ENCODE measurements at regions not wholly inside any gene's neighbourhood (a gene's known extent, or its start where the extent isn't known, plus 50 kb on each side); places are given as distances from the start of the nearest gene placed in this dataset.

DNA sequence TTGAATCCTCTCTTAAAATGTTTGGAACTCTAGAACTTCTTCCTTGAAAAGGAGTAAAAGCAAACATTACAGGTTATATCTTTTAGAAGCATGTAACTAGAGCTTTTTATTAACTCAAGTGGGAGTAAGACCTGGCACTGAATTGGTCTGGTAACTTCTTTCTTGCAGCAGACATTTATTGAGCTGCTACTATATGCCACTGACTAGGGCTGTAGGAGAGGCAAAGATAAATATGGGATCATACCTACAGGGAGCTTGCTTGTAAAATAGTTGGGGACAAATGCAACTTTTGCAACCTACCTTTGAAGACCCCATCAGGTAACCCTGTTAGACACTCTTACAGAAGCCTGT, 231.9 kb upstream of the TUT7 start:
- FAIRE-seq (no peak), DNase-seq (ENCODE audit: low spot score) (no peak), ATAC-seq (no peak)
- ChIA-PET CTCF (ENCODE audit: low intra/inter-chr PET ratio, low total read pairs) (no interaction called here), POLR2A (no interaction called here)
- Histone ChIP-seq H3K27me3 (ENCODE audit: control insufficient read depth in 1 of 2, insufficient read depth in 2 of 2, low read length in 2 of 2) (peaks cover 0 to 18% of the 10 kb centered on the region in 2 experiments; a peak in 2 of 5 replicates), H3K4me3 (replicated peaks in 1 of 3; ENCODE audit: insufficient read depth in 1 of 3, low read depth in 2 of 3, low read length in 3 of 3) (no peak overlapping the region), H3K79me2 (ENCODE audit: insufficient read depth, low read length) (no peaks in the 10 kb centered on the region), H3K4me1 (ENCODE audit: insufficient read depth, low read length) (no peaks in the 10 kb centered on the region), H3K36me3 (replicated peaks in 1 of 2; ENCODE audit: control insufficient read depth in 1 of 2, insufficient read depth in 2 of 2, low read length in 2 of 2) (no peaks in the 10 kb centered on the region), H3K4me2 (ENCODE audit: low read depth, low read length) (no peak overlapping the region), H3K27ac (ENCODE audit: extremely low read length, insufficient read depth, low read length) (no peak overlapping the region), H4K20me1 (ENCODE audit: insufficient read depth, low read length) (no peaks in the 10 kb centered on the region), H2AFZ (ENCODE audit: low read length) (no peak overlapping the region), H3K9me3 (ENCODE audit: low read length) (no peaks in the 10 kb centered on the region), H3K9ac (ENCODE audit: insufficient read depth, low read depth, low read length) (no peak overlapping the region)
- in situ Hi-C loops (cut with HindIII; ENCODE audit: extremely low pct_ligation_motif_present, low pct_unique_long_range_greater_than_20kb) (no loop called here), intact Hi-C loops (cut with micrococcal nuclease; ENCODE audit: unreplicated experiment) (no loop called here)
- no TSS peak for BruUV-seq (replicated peaks)
- TF ChIP-seq, protein P1, sequence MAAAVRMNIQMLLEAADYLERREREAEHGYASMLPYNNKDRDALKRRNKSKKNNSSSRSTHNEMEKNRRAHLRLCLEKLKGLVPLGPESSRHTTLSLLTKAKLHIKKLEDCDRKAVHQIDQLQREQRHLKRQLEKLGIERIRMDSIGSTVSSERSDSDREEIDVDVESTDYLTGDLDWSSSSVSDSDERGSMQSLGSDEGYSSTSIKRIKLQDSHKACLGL (CRISPR knock-in tag; IDR thresholded peaks at IDR 0.05): no peak
- TF ChIP-seq, protein P2, sequence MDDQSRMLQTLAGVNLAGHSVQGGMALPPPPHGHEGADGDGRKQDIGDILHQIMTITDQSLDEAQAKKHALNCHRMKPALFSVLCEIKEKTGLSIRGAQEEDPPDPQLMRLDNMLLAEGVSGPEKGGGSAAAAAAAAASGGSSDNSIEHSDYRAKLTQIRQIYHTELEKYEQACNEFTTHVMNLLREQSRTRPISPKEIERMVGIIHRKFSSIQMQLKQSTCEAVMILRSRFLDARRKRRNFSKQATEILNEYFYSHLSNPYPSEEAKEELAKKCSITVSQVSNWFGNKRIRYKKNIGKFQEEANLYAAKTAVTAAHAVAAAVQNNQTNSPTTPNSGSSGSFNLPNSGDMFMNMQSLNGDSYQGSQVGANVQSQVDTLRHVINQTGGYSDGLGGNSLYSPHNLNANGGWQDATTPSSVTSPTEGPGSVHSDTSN (CRISPR knock-in tag; IDR thresholded peaks at IDR 0.05; ENCODE audit: borderline replicate concordance): no peak
- TF ChIP-seq ZNF367 (CRISPR knock-in tag; IDR thresholded peaks at IDR 0.05; ENCODE audit: borderline replicate concordance) (no peak), MED13 (CRISPR knock-in tag; IDR thresholded peaks at IDR 0.05) (no peak), ZFP36L1 (CRISPR knock-in tag; IDR thresholded peaks at IDR 0.05) (no peak), ZNF124 (CRISPR knock-in tag; IDR thresholded peaks at IDR 0.05) (no peak), KAT2B (IDR thresholded peaks at IDR 0.05; ENCODE audit: borderline replicate concordance, low read depth, low read length) (no peak), ELF4 (CRISPR knock-in tag; IDR thresholded peaks at IDR 0.05; ENCODE audit: borderline replicate concordance) (no peak)
- TF ChIP-seq, protein P3, sequence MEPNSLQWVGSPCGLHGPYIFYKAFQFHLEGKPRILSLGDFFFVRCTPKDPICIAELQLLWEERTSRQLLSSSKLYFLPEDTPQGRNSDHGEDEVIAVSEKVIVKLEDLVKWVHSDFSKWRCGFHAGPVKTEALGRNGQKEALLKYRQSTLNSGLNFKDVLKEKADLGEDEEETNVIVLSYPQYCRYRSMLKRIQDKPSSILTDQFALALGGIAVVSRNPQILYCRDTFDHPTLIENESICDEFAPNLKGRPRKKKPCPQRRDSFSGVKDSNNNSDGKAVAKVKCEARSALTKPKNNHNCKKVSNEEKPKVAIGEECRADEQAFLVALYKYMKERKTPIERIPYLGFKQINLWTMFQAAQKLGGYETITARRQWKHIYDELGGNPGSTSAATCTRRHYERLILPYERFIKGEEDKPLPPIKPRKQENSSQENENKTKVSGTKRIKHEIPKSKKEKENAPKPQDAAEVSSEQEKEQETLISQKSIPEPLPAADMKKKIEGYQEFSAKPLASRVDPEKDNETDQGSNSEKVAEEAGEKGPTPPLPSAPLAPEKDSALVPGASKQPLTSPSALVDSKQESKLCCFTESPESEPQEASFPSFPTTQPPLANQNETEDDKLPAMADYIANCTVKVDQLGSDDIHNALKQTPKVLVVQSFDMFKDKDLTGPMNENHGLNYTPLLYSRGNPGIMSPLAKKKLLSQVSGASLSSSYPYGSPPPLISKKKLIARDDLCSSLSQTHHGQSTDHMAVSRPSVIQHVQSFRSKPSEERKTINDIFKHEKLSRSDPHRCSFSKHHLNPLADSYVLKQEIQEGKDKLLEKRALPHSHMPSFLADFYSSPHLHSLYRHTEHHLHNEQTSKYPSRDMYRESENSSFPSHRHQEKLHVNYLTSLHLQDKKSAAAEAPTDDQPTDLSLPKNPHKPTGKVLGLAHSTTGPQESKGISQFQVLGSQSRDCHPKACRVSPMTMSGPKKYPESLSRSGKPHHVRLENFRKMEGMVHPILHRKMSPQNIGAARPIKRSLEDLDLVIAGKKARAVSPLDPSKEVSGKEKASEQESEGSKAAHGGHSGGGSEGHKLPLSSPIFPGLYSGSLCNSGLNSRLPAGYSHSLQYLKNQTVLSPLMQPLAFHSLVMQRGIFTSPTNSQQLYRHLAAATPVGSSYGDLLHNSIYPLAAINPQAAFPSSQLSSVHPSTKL (CRISPR knock-in tag; IDR thresholded peaks at IDR 0.05): no peak
- TF ChIP-seq, protein P4, sequence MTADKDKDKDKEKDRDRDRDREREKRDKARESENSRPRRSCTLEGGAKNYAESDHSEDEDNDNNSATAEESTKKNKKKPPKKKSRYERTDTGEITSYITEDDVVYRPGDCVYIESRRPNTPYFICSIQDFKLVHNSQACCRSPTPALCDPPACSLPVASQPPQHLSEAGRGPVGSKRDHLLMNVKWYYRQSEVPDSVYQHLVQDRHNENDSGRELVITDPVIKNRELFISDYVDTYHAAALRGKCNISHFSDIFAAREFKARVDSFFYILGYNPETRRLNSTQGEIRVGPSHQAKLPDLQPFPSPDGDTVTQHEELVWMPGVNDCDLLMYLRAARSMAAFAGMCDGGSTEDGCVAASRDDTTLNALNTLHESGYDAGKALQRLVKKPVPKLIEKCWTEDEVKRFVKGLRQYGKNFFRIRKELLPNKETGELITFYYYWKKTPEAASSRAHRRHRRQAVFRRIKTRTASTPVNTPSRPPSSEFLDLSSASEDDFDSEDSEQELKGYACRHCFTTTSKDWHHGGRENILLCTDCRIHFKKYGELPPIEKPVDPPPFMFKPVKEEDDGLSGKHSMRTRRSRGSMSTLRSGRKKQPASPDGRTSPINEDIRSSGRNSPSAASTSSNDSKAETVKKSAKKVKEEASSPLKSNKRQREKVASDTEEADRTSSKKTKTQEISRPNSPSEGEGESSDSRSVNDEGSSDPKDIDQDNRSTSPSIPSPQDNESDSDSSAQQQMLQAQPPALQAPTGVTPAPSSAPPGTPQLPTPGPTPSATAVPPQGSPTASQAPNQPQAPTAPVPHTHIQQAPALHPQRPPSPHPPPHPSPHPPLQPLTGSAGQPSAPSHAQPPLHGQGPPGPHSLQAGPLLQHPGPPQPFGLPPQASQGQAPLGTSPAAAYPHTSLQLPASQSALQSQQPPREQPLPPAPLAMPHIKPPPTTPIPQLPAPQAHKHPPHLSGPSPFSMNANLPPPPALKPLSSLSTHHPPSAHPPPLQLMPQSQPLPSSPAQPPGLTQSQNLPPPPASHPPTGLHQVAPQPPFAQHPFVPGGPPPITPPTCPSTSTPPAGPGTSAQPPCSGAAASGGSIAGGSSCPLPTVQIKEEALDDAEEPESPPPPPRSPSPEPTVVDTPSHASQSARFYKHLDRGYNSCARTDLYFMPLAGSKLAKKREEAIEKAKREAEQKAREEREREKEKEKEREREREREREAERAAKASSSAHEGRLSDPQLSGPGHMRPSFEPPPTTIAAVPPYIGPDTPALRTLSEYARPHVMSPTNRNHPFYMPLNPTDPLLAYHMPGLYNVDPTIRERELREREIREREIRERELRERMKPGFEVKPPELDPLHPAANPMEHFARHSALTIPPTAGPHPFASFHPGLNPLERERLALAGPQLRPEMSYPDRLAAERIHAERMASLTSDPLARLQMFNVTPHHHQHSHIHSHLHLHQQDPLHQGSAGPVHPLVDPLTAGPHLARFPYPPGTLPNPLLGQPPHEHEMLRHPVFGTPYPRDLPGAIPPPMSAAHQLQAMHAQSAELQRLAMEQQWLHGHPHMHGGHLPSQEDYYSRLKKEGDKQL (CRISPR knock-in tag; IDR thresholded peaks at IDR 0.05; ENCODE audit: low read depth): no peak
- TF ChIP-seq, protein P5, sequence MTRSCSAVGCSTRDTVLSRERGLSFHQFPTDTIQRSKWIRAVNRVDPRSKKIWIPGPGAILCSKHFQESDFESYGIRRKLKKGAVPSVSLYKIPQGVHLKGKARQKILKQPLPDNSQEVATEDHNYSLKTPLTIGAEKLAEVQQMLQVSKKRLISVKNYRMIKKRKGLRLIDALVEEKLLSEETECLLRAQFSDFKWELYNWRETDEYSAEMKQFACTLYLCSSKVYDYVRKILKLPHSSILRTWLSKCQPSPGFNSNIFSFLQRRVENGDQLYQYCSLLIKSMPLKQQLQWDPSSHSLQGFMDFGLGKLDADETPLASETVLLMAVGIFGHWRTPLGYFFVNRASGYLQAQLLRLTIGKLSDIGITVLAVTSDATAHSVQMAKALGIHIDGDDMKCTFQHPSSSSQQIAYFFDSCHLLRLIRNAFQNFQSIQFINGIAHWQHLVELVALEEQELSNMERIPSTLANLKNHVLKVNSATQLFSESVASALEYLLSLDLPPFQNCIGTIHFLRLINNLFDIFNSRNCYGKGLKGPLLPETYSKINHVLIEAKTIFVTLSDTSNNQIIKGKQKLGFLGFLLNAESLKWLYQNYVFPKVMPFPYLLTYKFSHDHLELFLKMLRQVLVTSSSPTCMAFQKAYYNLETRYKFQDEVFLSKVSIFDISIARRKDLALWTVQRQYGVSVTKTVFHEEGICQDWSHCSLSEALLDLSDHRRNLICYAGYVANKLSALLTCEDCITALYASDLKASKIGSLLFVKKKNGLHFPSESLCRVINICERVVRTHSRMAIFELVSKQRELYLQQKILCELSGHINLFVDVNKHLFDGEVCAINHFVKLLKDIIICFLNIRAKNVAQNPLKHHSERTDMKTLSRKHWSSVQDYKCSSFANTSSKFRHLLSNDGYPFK (CRISPR knock-in tag; IDR thresholded peaks at IDR 0.05; ENCODE audit: borderline replicate concordance): no peak

Data from HepG2 (cell line).